ENCODE measurements at regions not wholly inside any gene's neighbourhood (a gene's known extent, or its start where the extent isn't known, plus 50 kb on each side); places are given as distances from the start of the nearest gene placed in this dataset.

DNA sequence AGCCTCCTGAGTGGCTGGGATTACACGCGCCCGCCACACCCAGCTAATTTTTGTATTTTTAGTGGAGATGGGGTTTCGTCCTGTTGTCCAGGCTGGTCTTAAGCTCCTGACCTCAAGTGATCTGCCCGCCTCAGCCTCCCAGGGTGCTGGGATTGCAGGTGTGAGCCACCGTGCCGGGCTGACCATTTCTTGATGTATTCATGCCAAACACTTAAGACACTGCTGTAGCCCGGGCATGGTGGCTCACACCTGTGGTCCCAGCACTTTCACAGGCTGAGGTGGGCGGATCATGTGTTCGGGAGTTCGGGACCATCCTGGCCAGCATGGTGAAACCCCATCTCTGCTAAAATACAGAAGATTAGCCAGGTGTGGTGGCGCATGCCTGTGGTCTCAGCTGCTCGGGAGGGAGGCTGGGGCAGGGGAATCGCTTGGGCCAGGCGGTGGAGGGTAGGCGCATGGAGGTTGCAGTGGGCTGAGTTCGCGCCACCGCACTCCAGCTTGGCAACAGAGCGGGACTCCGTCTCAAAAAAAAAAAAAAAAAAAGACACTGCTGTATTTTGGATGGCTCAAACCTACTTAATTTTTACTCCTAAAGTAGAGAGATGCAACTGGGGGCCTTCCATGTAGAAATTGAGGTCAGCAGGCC lies 140.8 kb downstream of the NUP35 start:
- H3K4me1 ChIP-seq = no peaks in the 10 kb centered on the region
- H3K9me3 ChIP-seq = peaks cover 0 to 21% (median 8%) of the 10 kb centered on the region in 4 donors
- no peak overlapping the region for H3K4me3 ChIP-seq
- DNase-seq = no peak
- no peaks in the 10 kb centered on the region for H3K27me3 ChIP-seq
- WGBS, 5 donors = 92 to 98% (median 96%) methylated on average over 20 to 21 of the region's 21 CpGs
- intact Hi-C loops (cut with DNase I; ENCODE audit: low total_unique reads) = no loop called here
- H3K36me3 ChIP-seq = no peaks in the 10 kb centered on the region
- no peak overlapping the region for H3K27ac ChIP-seq
- no peak for TF ChIP-seq EP300 (IDR thresholded peaks at IDR 0.05)
- no peak for TF ChIP-seq POLR2A (IDR thresholded peaks at IDR 0.05)
- TF ChIP-seq CTCF (IDR thresholded peaks at IDR 0.05) = no peak
- no peak for TF ChIP-seq POLR2AphosphoS5 (IDR thresholded peaks at IDR 0.05)

GRCh38 chr2:183267148-183267827 lies 143.0 kb downstream of the NUP35 start:
- TF ChIP-seq POLR2A (IDR thresholded peaks at IDR 0.05) (no peak), CTCF (IDR thresholded peaks at IDR 0.05) (no peak), EP300 (IDR thresholded peaks at IDR 0.05) (no peak), POLR2AphosphoS5 (IDR thresholded peaks at IDR 0.05) (no peak)
- Histone ChIP-seq H3K9me3 (peaks cover 0 to 15% (median 3%) of the 10 kb centered on the region in 4 donors), H3K27ac (no peak overlapping the region), H3K27me3 (no peaks in the 10 kb centered on the region), H3K4me1 (no peaks in the 10 kb centered on the region), H3K36me3 (no peaks in the 10 kb centered on the region), H3K4me3 (no peak overlapping the region)
- WGBS, 5 donors = 85 to 93% (median 88%) methylated on average over 5 of the region's 5 CpGs
- intact Hi-C loops (cut with DNase I; ENCODE audit: low total_unique reads) = no loop called here
- no peak for DNase-seq

DNA sequence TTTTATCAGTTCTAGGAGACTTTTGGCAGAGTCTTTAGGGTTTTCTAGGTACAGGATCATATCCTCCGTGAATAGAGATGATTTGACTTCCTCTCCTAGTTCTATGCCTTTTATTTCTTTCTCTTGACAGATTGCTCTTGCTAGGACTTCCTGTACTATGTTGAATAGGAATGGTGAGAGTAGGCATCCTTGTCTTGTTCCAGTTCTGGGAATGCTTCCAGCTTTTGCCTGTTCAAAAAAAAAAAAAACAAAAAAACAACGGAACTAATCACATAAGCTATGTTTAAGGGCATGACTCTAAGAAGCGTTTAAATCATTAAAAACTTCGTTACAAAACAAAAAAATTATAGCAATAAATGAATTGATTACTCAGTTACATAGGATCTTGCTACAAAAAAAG lies 145.7 kb downstream of the NUP35 start:
- intact Hi-C loops (cut with DNase I; ENCODE audit: low total_unique reads) = no loop called here
- 42 to 66% (median 56%) methylated on average over 4 of the region's 4 CpGs for WGBS, 5 donors
- H3K4me3 ChIP-seq = no peak overlapping the region
- H3K27me3 ChIP-seq = no peaks in the 10 kb centered on the region
- peak in 1 of 2 donors; percentile 5 for DNase-seq
- H3K36me3 ChIP-seq = no peaks in the 10 kb centered on the region
- TF ChIP-seq EP300 (IDR thresholded peaks at IDR 0.05) = no peak
- peaks cover 0 to 6% (median 2%) of the 10 kb centered on the region in 4 donors for H3K9me3 ChIP-seq
- H3K4me1 ChIP-seq = no peaks in the 10 kb centered on the region
- no peak overlapping the region for H3K27ac ChIP-seq

- no peaks in the 10 kb centered on the region for H3K36me3 ChIP-seq
- no peak overlapping the region for H3K4me3 ChIP-seq
- TF ChIP-seq EP300 (IDR thresholded peaks at IDR 0.05) (no peak), POLR2A (IDR thresholded peaks at IDR 0.05) (no peak), POLR2AphosphoS5 (IDR thresholded peaks at IDR 0.05) (no peak), CTCF (IDR thresholded peaks at IDR 0.05) (no peak)
- H3K9me3 ChIP-seq = peaks cover 0 to 6% (median 3%) of the 10 kb centered on the region in 4 donors
- no peak overlapping the region for H3K27ac ChIP-seq
- H3K4me1 ChIP-seq = no peaks in the 10 kb centered on the region
- no peak for DNase-seq
- WGBS, 5 donors = 89 to 98% (median 94%) methylated on average over 2 of the region's 2 CpGs
- intact Hi-C loops (cut with DNase I; ENCODE audit: low total_unique reads) = no loop called here
- H3K27me3 ChIP-seq = no peaks in the 10 kb centered on the region
Observed at GRCh38 chr2:183283209-183283608, 159.0 kb downstream of the NUP35 start.

DNA sequence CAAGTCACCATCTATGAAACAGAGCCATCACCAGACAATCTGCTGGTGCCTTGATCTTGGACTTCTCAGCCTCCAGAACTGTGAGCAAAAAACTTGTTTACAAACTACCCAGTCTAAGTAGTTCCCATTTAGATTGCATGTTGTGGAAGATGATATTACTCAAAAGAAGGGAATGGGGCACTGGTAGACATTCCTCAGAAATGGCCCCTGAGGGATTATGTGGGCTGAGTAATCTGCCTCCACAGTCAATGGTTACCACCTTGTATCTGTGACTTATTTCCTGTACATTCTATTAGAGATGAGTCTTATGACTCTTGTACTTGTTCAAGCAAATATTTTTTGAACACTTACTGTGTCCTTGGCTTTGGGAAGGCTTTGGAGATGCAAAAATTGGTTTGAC lies 160.4 kb downstream of the NUP35 start:
- TF ChIP-seq POLR2AphosphoS5 (IDR thresholded peaks at IDR 0.05) (no peak), CTCF (IDR thresholded peaks at IDR 0.05) (no peak)
- H3K36me3 ChIP-seq = no peaks in the 10 kb centered on the region
- intact Hi-C loops (cut with DNase I; ENCODE audit: low total_unique reads) = no loop called here
- DNase-seq = no peak
- peaks cover 0 to 6% (median 3%) of the 10 kb centered on the region in 4 donors for H3K9me3 ChIP-seq
- no peak overlapping the region for H3K27ac ChIP-seq
- no peaks in the 10 kb centered on the region for H3K4me1 ChIP-seq
- no peaks in the 10 kb centered on the region for H3K27me3 ChIP-seq
- no peak overlapping the region for H3K4me3 ChIP-seq
